HCT116 (cell line): ENCODE measurements at regions not wholly inside any gene's neighbourhood (a gene's known extent, or its start where the extent isn't known, plus 50 kb on each side); places are given as distances from the start of the nearest gene placed in this dataset.

Experiments
- ATAC-seq: fragments of 200-7000 bp; cut with Tn5 transposase; 2 replicates; pipeline ENCODE4 v1.9.1; 2020; ENCODE audit warnings: mild to moderate bottlenecking, moderate library complexity
- BruUV-seq: library from RNA; stranded (reverse); fragments of 400-500 nt; replicated peaks from 2 replicates; lab custom pipeline; 2021; lab: Mats Ljungman, UMichigan
- CTCF ChIA-PET: fragments of 300-600 bp; sonication (Branson Sonifier 250); formaldehyde crosslinking; loops from one replicate; lab custom pipeline; 2021; ENCODE audit warnings: antibody characterized with exemption; lab: Charles Lee
- POLR2A ChIA-PET: fragments of 300-600, 350-600 bp; sonication (Branson Sonifier 250); formaldehyde crosslinking; loops from one replicate; lab custom pipeline; 2021; ENCODE audit warnings: antibody characterized with exemption; lab: Charles Lee
- RAD21 ChIA-PET, 2 experiments: fragments of 300-600 bp; sonication (Branson Sonifier 250); formaldehyde crosslinking; loops; one replicate each; lab custom pipeline; 2023; ENCODE audit warnings: low total read pairs in 2 of 2; ENCODE audit not compliant: uncharacterized antibody in 2 of 2, unreplicated experiment in 2 of 2, low non-redundant PET in 1 of 2; lab: Charles Lee
- DNase-seq: peaks from one replicate; pipeline ENCODE4 v3.0.0-alpha.2; 2010; ENCODE audit warnings: low read depth, low spot score
- H2AFZ ChIP-seq: fragments of 200-600 bp; shearing (Covaris generic), sonication (generic); 2 replicates; pipeline ENCODE4 v1.6.1; 2017; ENCODE audit warnings: low read depth, mixed run types, mixed read lengths, antibody characterized with exemption, low read length; ENCODE audit not compliant: poor library complexity, severe bottlenecking
- H3K27ac ChIP-seq: 2 replicates; pipeline ENCODE4 v1.5.1; 2012; ENCODE audit warnings: low read depth, low read length
- H3K27me3 ChIP-seq: fragments of 200-600 bp; sonication (generic); 2 replicates; pipeline ENCODE4 v1.6.1; 2016; ENCODE audit warnings: mixed run types, low read length, mixed read lengths; ENCODE audit not compliant: insufficient read depth
- H3K36me3 ChIP-seq, 2 experiments: fragments of 200-500 bp in 1 of 2; fragments of 200-600 bp in 1 of 2; sonication (Bioruptor generic) in 1 of 2; sonication (generic) in 1 of 2; 2 replicates each; pipeline versions ENCODE4 v1.5.1 to v1.6.1; 2014 to 2016; ENCODE audit warnings: low read length in 2 of 2, inconsistent platforms in 1 of 2, mixed read lengths in 1 of 2, mixed run types in 1 of 2; ENCODE audit not compliant: insufficient read depth in 2 of 2, control insufficient read depth in 1 of 2
- H3K4me1 ChIP-seq, 2 experiments: fragments of 200-600 bp in 1 of 2; sonication (generic) in 1 of 2; 2 replicates each; pipeline versions ENCODE4 v1.5.1 to v1.6.1; 2012 to 2017; ENCODE audit warnings: low read length in 2 of 2, inconsistent platforms in 1 of 2, mild to moderate bottlenecking in 1 of 2, mixed read lengths in 1 of 2, mixed run types in 1 of 2, moderate library complexity in 1 of 2; ENCODE audit not compliant: insufficient read depth in 2 of 2, control insufficient read depth in 1 of 2
- H3K4me2 ChIP-seq: fragments of 200-600 bp; sonication (generic); 2 replicates; pipeline ENCODE4 v1.6.1; 2017; ENCODE audit warnings: mixed run types, low read length, mixed read lengths
- H3K4me3 ChIP-seq, 2 experiments: fragments of 200-600 bp in 1 of 2; sonication (generic) in 1 of 2; replicated peaks in 1 of 2; 2 replicates each; pipeline ENCODE4 v1.5.1; 2011 to 2016; ENCODE audit warnings: low read length in 2 of 2, control low read depth in 1 of 2, low read depth in 1 of 2, mild to moderate bottlenecking in 1 of 2, mixed read lengths in 1 of 2, mixed run types in 1 of 2
- H3K79me2 ChIP-seq: fragments of 200-600 bp; sonication (generic); 2 replicates; pipeline ENCODE4 v1.6.1; 2017; ENCODE audit warnings: mild to moderate bottlenecking, mixed run types, low read length, moderate library complexity, mixed read lengths; ENCODE audit not compliant: insufficient read depth
- H3K9ac ChIP-seq: fragments of 200-600 bp; sonication (generic); 2 replicates; pipeline ENCODE4 v1.6.1; 2016; ENCODE audit warnings: low read length, mixed read lengths
- H3K9me2 ChIP-seq: fragments of 200-600 bp; sonication (generic), shearing (Covaris generic); 2 replicates; pipeline ENCODE4 v1.6.1; 2017; ENCODE audit warnings: mixed run types, mild to moderate bottlenecking, moderate library complexity; ENCODE audit not compliant: insufficient read depth
- H3K9me3 ChIP-seq, 2 experiments: fragments of 200-500 bp in 1 of 2; fragments of 200-600 bp in 1 of 2; sonication (Bioruptor generic) in 1 of 2; sonication (generic) in 1 of 2; 2 replicates each; pipeline ENCODE4 v1.6.1; 2014 to 2017; ENCODE audit warnings: low read length in 2 of 2, mixed read lengths in 2 of 2, inconsistent platforms in 1 of 2, low read depth in 1 of 2, mild to moderate bottlenecking in 1 of 2, mixed run types in 1 of 2, moderate library complexity in 1 of 2; ENCODE audit not compliant: control insufficient read depth in 1 of 2, insufficient read depth in 1 of 2
- H4K20me1 ChIP-seq: fragments of 200-600 bp; sonication (generic), shearing (Covaris generic); 2 replicates; pipeline ENCODE4 v1.6.1; 2017; ENCODE audit warnings: mixed run types, mild to moderate bottlenecking, moderate library complexity; ENCODE audit not compliant: insufficient read depth
- ATF3 ChIP-seq: IDR thresholded peaks from 2 replicates; pipeline ENCODE4 v1.6.1; 2012
- CBX3 ChIP-seq: IDR thresholded peaks from 2 replicates; pipeline ENCODE4 v1.6.1; 2012; ENCODE audit warnings: low read depth
- CEBPB ChIP-seq: IDR thresholded peaks from 2 replicates; pipeline ENCODE4 v1.6.1; 2012; ENCODE audit warnings: low read depth
- CTCF ChIP-seq, 3 experiments: fragments of 200-600 bp in 1 of 3; sonication (generic) in 1 of 3; IDR thresholded peaks in 2 of 3; conservative IDR thresholded peaks in 1 of 3; 2 replicates each; pipeline ENCODE4 v1.5.1; 2012 to 2017; ENCODE audit warnings: low read depth in 2 of 3, low read length in 2 of 3, antibody characterized with exemption in 1 of 3, borderline replicate concordance in 1 of 3, control low read depth in 1 of 3, mild to moderate bottlenecking in 1 of 3, mixed read lengths in 1 of 3, mixed run types in 1 of 3, moderate library complexity in 1 of 3; ENCODE audit not compliant: insufficient read depth in 1 of 3
- EGR1 ChIP-seq: IDR thresholded peaks from 2 replicates; pipeline ENCODE4 v1.6.1; 2012; ENCODE audit warnings: low read depth
- ELF1 ChIP-seq: IDR thresholded peaks from 2 replicates; pipeline ENCODE4 v1.6.1; 2012; ENCODE audit warnings: low read depth, borderline replicate concordance
- EZH2 ChIP-seq: fragments of 200-600 bp; sonication (generic); IDR thresholded peaks from 2 replicates; pipeline ENCODE4 v1.6.1; 2017; ENCODE audit warnings: antibody characterized with exemption, mixed run types
- EZH2phosphoT487 ChIP-seq: fragments of 200-600 bp; IDR thresholded peaks from 2 replicates; pipeline ENCODE4 v1.6.1; 2018; ENCODE audit warnings: antibody characterized with exemption, borderline replicate concordance
- JUND ChIP-seq: IDR thresholded peaks from 2 replicates; pipeline ENCODE4 v1.6.1; 2012
- MAX ChIP-seq: IDR thresholded peaks from 2 replicates; pipeline ENCODE4 v1.6.1; 2012
- POLR2A ChIP-seq: IDR thresholded peaks from 2 replicates; pipeline ENCODE4 v1.7.0; 2011; ENCODE audit warnings: borderline replicate concordance; ENCODE audit not compliant: insufficient read depth, insufficient read length; ENCODE audit errors: extremely low read depth
- RAD21 ChIP-seq: IDR thresholded peaks from 2 replicates; pipeline ENCODE4 v1.6.1; 2012; ENCODE audit warnings: low read depth, mild to moderate bottlenecking
- REST ChIP-seq: IDR thresholded peaks from 2 replicates; pipeline ENCODE4 v1.6.1; 2012; ENCODE audit warnings: low read depth
- SIN3A ChIP-seq: IDR thresholded peaks from 2 replicates; pipeline ENCODE4 v1.6.1; 2012; ENCODE audit warnings: low read depth
- SP1 ChIP-seq: IDR thresholded peaks from 2 replicates; pipeline ENCODE4 v1.6.1; 2012; ENCODE audit warnings: low read depth
- TCF7L2 ChIP-seq: IDR thresholded peaks from 2 replicates; pipeline ENCODE4 v1.7.0; 2011; ENCODE audit warnings: borderline replicate concordance, inconsistent platforms; ENCODE audit not compliant: insufficient read depth, insufficient read length; ENCODE audit errors: extremely low read depth
- YY1 ChIP-seq: IDR thresholded peaks from 2 replicates; pipeline ENCODE4 v1.6.1; 2011; ENCODE audit warnings: low read length, low read depth, moderate library complexity, mild to moderate bottlenecking; ENCODE audit not compliant: insufficient replicate concordance; ENCODE audit errors: extremely low read depth
- ZBTB33 ChIP-seq: IDR thresholded peaks from 2 replicates; pipeline ENCODE4 v1.6.1; 2011; ENCODE audit warnings: mild to moderate bottlenecking, low read length, moderate library complexity; ENCODE audit not compliant: insufficient replicate concordance; ENCODE audit errors: extremely low read depth
- ZFX ChIP-seq: fragments of 450-650 bp; IDR thresholded peaks from 2 replicates; pipeline ENCODE4 v1.6.1; 2017
- ZNF274 ChIP-seq: fragments of 200-500 bp; sonication (Bioruptor generic); IDR thresholded peaks from 2 replicates; pipeline ENCODE4 v1.6.1; 2014; ENCODE audit warnings: mild to moderate bottlenecking, low read depth, low read length, inconsistent platforms
- intact Hi-C: fragments of 100-400 bp; cut with micrococcal nuclease; formaldehyde crosslinking; loops from 2 replicates; pipeline ENCODE4 v1.10.0; 2022

GRCh38 chr5:93674866-93675459, 66.4 kb downstream of the POU5F2 start:
- Histone ChIP-seq H3K27ac (no peak overlapping the region), H3K9me2 (no peaks in the 10 kb centered on the region), H3K9ac (no peak overlapping the region), H2AFZ (no peak overlapping the region), H3K79me2 (no peaks in the 10 kb centered on the region), H3K4me3 (no peak overlapping the region), H3K4me2 (no peak overlapping the region), H4K20me1 (no peaks in the 10 kb centered on the region), H3K36me3 (no peaks in the 10 kb centered on the region), H3K9me3 (no peaks in the 10 kb centered on the region), H3K4me1 (peaks cover 11 to 14% of the 10 kb centered on the region in 2 experiments), H3K27me3 (no peaks in the 10 kb centered on the region)
- intact Hi-C loops = no loop called here
- DNase-seq = no peak
- ChIA-PET RAD21 (no interaction called here), POLR2A (no interaction called here), CTCF (interaction anchor here (1.3 kb wide), 1 partner anchor 126 kb away, joined by 4 read pairs; no protein-coding TSS in a partner anchor)
- BruUV-seq = no TSS peak
- no peak for ATAC-seq
- TF ChIP-seq ELF1 (no peak), JUND (no peak), EGR1 (no peak), CEBPB (no peak), SP1 (no peak), ZNF274 (no peak), CBX3 (no peak), MAX (no peak), RAD21 (no peak), REST (no peak), YY1 (no peak), POLR2A (no peak), TCF7L2 (no peak), SIN3A (no peak), EZH2 (no peak), ZFX (no peak), ZBTB33 (no peak), ATF3 (no peak), EZH2phosphoT487 (no peak), CTCF (IDR thresholded peaks at IDR 0.05 in 2 of 3, conservative IDR thresholded peaks at IDR 0.05 in 1 of 3; ENCODE audit: borderline replicate concordance in 1 of 3, insufficient read depth in 1 of 3, low read depth in 2 of 3, low read length in 2 of 3) (no peak)
